Bronchial epithelial cell (primary cell): ENCODE measurements at regions not wholly inside any gene's neighbourhood (a gene's known extent, or its start where the extent isn't known, plus 50 kb on each side); places are given as distances from the start of the nearest gene placed in this dataset.

ENCODE experiments used
- DNase-seq: peaks from one replicate; pipeline ENCODE4 v3.0.0-alpha.2; 2010; ENCODE audit warnings: low read depth
- FAIRE-seq: peaks from 2 replicates; lab custom pipeline; 2011; peaks lifted over from hg19 to GRCh38; lab: Jason Lieb, UNC
- H3K27me3 ChIP-seq: 2 replicates; pipeline ENCODE4 v1.5.1; 2011; ENCODE audit warnings: low read length; ENCODE audit not compliant: control insufficient read depth, insufficient read depth
- H3K36me3 ChIP-seq: 2 replicates; pipeline ENCODE4 v1.5.1; 2011; ENCODE audit warnings: low read length; ENCODE audit not compliant: control insufficient read depth, insufficient read depth
- H3K4me3 ChIP-seq: 2 replicates; pipeline ENCODE4 v1.5.1; 2011; ENCODE audit warnings: mild to moderate bottlenecking, low read depth, low read length, control low read depth
- CTCF ChIP-seq: IDR thresholded peaks from 2 replicates; pipeline ENCODE4 v1.5.1; 2011; ENCODE audit warnings: mild to moderate bottlenecking, moderate library complexity, low read length, control low read depth, inconsistent platforms; ENCODE audit not compliant: insufficient read depth, severe bottlenecking

- TF ChIP-seq CTCF = no peak
- no peaks in the 10 kb centered on the region for H3K36me3 ChIP-seq
- H3K4me3 ChIP-seq = no peak overlapping the region
- FAIRE-seq (no peak), DNase-seq (no peak)
- no peaks in the 10 kb centered on the region for H3K27me3 ChIP-seq
These were observed 423.3 kb downstream of the MAGEE1 start for GRCh38 chrX:76850851-76851250.

GRCh38 chrX:76862509-76862908 is 435.0 kb downstream of the MAGEE1 start:
- no peak for TF ChIP-seq CTCF
- no peaks in the 10 kb centered on the region for H3K36me3 ChIP-seq
- DNase-seq = no peak
- H3K4me3 ChIP-seq = no peak overlapping the region
- no peaks in the 10 kb centered on the region for H3K27me3 ChIP-seq
- FAIRE-seq = no peak

- H3K4me3 ChIP-seq = no peak overlapping the region
- H3K27me3 ChIP-seq = no peaks in the 10 kb centered on the region
- DNase-seq (no peak), FAIRE-seq (no peak)
- no peak for TF ChIP-seq CTCF
- no peaks in the 10 kb centered on the region for H3K36me3 ChIP-seq
These were observed 466.4 kb downstream of the MAGEE1 start for GRCh38 chrX:76893930-76894329.

- no peak for TF ChIP-seq CTCF
- Histone ChIP-seq H3K36me3 (no peaks in the 10 kb centered on the region), H3K27me3 (no peaks in the 10 kb centered on the region), H3K4me3 (no peak overlapping the region)
- DNase-seq (no peak), FAIRE-seq (no peak)
These were observed 488.3 kb downstream of the MAGEE1 start for GRCh38 chrX:76915836-76916235.

- H3K4me3 ChIP-seq = no peak overlapping the region
These were observed 490.5 kb downstream of the MAGEE1 start for GRCh38 chrX:76918033-76918432.

More at GRCh38 chrX:76918033-76918432, 490.5 kb downstream of the MAGEE1 start:
- Histone ChIP-seq H3K27me3 (no peaks in the 10 kb centered on the region), H3K36me3 (no peaks in the 10 kb centered on the region)
- FAIRE-seq = no peak
- no peak for DNase-seq
- TF ChIP-seq CTCF = no peak
